HCT116 (cell line): ENCODE measurements at regions not wholly inside any gene's neighbourhood (a gene's known extent, or its start where the extent isn't known, plus 50 kb on each side); places are given as distances from the start of the nearest gene placed in this dataset.

Experiments
- ATAC-seq: fragments of 200-7000 bp; cut with Tn5 transposase; 2 replicates; pipeline ENCODE4 v1.9.1; 2020; ENCODE audit warnings: mild to moderate bottlenecking, moderate library complexity
- BruUV-seq: library from RNA; stranded (reverse); fragments of 400-500 nt; replicated peaks from 2 replicates; lab custom pipeline; 2021; lab: Mats Ljungman, UMichigan
- CTCF ChIA-PET: fragments of 300-600 bp; sonication (Branson Sonifier 250); formaldehyde crosslinking; loops from one replicate; lab custom pipeline; 2021; ENCODE audit warnings: antibody characterized with exemption; lab: Charles Lee
- POLR2A ChIA-PET: fragments of 300-600, 350-600 bp; sonication (Branson Sonifier 250); formaldehyde crosslinking; loops from one replicate; lab custom pipeline; 2021; ENCODE audit warnings: antibody characterized with exemption; lab: Charles Lee
- RAD21 ChIA-PET, 2 experiments: fragments of 300-600 bp; sonication (Branson Sonifier 250); formaldehyde crosslinking; loops; one replicate each; lab custom pipeline; 2023; ENCODE audit warnings: low total read pairs in 2 of 2; ENCODE audit not compliant: uncharacterized antibody in 2 of 2, unreplicated experiment in 2 of 2, low non-redundant PET in 1 of 2; lab: Charles Lee
- DNase-seq: peaks from one replicate; pipeline ENCODE4 v3.0.0-alpha.2; 2010; ENCODE audit warnings: low read depth, low spot score
- H2AFZ ChIP-seq: fragments of 200-600 bp; shearing (Covaris generic), sonication (generic); 2 replicates; pipeline ENCODE4 v1.6.1; 2017; ENCODE audit warnings: low read depth, mixed run types, mixed read lengths, antibody characterized with exemption, low read length; ENCODE audit not compliant: poor library complexity, severe bottlenecking
- H3K27ac ChIP-seq: 2 replicates; pipeline ENCODE4 v1.5.1; 2012; ENCODE audit warnings: low read depth, low read length
- H3K27me3 ChIP-seq: fragments of 200-600 bp; sonication (generic); 2 replicates; pipeline ENCODE4 v1.6.1; 2016; ENCODE audit warnings: mixed run types, low read length, mixed read lengths; ENCODE audit not compliant: insufficient read depth
- H3K36me3 ChIP-seq, 2 experiments: fragments of 200-500 bp in 1 of 2; fragments of 200-600 bp in 1 of 2; sonication (Bioruptor generic) in 1 of 2; sonication (generic) in 1 of 2; 2 replicates each; pipeline versions ENCODE4 v1.5.1 to v1.6.1; 2014 to 2016; ENCODE audit warnings: low read length in 2 of 2, inconsistent platforms in 1 of 2, mixed read lengths in 1 of 2, mixed run types in 1 of 2; ENCODE audit not compliant: insufficient read depth in 2 of 2, control insufficient read depth in 1 of 2
- H3K4me1 ChIP-seq, 2 experiments: fragments of 200-600 bp in 1 of 2; sonication (generic) in 1 of 2; 2 replicates each; pipeline versions ENCODE4 v1.5.1 to v1.6.1; 2012 to 2017; ENCODE audit warnings: low read length in 2 of 2, inconsistent platforms in 1 of 2, mild to moderate bottlenecking in 1 of 2, mixed read lengths in 1 of 2, mixed run types in 1 of 2, moderate library complexity in 1 of 2; ENCODE audit not compliant: insufficient read depth in 2 of 2, control insufficient read depth in 1 of 2
- H3K4me2 ChIP-seq: fragments of 200-600 bp; sonication (generic); 2 replicates; pipeline ENCODE4 v1.6.1; 2017; ENCODE audit warnings: mixed run types, low read length, mixed read lengths
- H3K4me3 ChIP-seq, 2 experiments: fragments of 200-600 bp in 1 of 2; sonication (generic) in 1 of 2; replicated peaks in 1 of 2; 2 replicates each; pipeline ENCODE4 v1.5.1; 2011 to 2016; ENCODE audit warnings: low read length in 2 of 2, control low read depth in 1 of 2, low read depth in 1 of 2, mild to moderate bottlenecking in 1 of 2, mixed read lengths in 1 of 2, mixed run types in 1 of 2
- H3K79me2 ChIP-seq: fragments of 200-600 bp; sonication (generic); 2 replicates; pipeline ENCODE4 v1.6.1; 2017; ENCODE audit warnings: mild to moderate bottlenecking, mixed run types, low read length, moderate library complexity, mixed read lengths; ENCODE audit not compliant: insufficient read depth
- H3K9ac ChIP-seq: fragments of 200-600 bp; sonication (generic); 2 replicates; pipeline ENCODE4 v1.6.1; 2016; ENCODE audit warnings: low read length, mixed read lengths
- H3K9me2 ChIP-seq: fragments of 200-600 bp; sonication (generic), shearing (Covaris generic); 2 replicates; pipeline ENCODE4 v1.6.1; 2017; ENCODE audit warnings: mixed run types, mild to moderate bottlenecking, moderate library complexity; ENCODE audit not compliant: insufficient read depth
- H3K9me3 ChIP-seq, 2 experiments: fragments of 200-500 bp in 1 of 2; fragments of 200-600 bp in 1 of 2; sonication (Bioruptor generic) in 1 of 2; sonication (generic) in 1 of 2; 2 replicates each; pipeline ENCODE4 v1.6.1; 2014 to 2017; ENCODE audit warnings: low read length in 2 of 2, mixed read lengths in 2 of 2, inconsistent platforms in 1 of 2, low read depth in 1 of 2, mild to moderate bottlenecking in 1 of 2, mixed run types in 1 of 2, moderate library complexity in 1 of 2; ENCODE audit not compliant: control insufficient read depth in 1 of 2, insufficient read depth in 1 of 2
- H4K20me1 ChIP-seq: fragments of 200-600 bp; sonication (generic), shearing (Covaris generic); 2 replicates; pipeline ENCODE4 v1.6.1; 2017; ENCODE audit warnings: mixed run types, mild to moderate bottlenecking, moderate library complexity; ENCODE audit not compliant: insufficient read depth
- CBX3 ChIP-seq: IDR thresholded peaks from 2 replicates; pipeline ENCODE4 v1.6.1; 2012; ENCODE audit warnings: low read depth
- CEBPB ChIP-seq: IDR thresholded peaks from 2 replicates; pipeline ENCODE4 v1.6.1; 2012; ENCODE audit warnings: low read depth
- CTCF ChIP-seq, 3 experiments: fragments of 200-600 bp in 1 of 3; sonication (generic) in 1 of 3; IDR thresholded peaks in 2 of 3; conservative IDR thresholded peaks in 1 of 3; 2 replicates each; pipeline ENCODE4 v1.5.1; 2012 to 2017; ENCODE audit warnings: low read depth in 2 of 3, low read length in 2 of 3, antibody characterized with exemption in 1 of 3, borderline replicate concordance in 1 of 3, control low read depth in 1 of 3, mild to moderate bottlenecking in 1 of 3, mixed read lengths in 1 of 3, mixed run types in 1 of 3, moderate library complexity in 1 of 3; ENCODE audit not compliant: insufficient read depth in 1 of 3
- EGR1 ChIP-seq: IDR thresholded peaks from 2 replicates; pipeline ENCODE4 v1.6.1; 2012; ENCODE audit warnings: low read depth
- EZH2phosphoT487 ChIP-seq: fragments of 200-600 bp; IDR thresholded peaks from 2 replicates; pipeline ENCODE4 v1.6.1; 2018; ENCODE audit warnings: antibody characterized with exemption, borderline replicate concordance
- FOSL1 ChIP-seq: IDR thresholded peaks from 2 replicates; pipeline ENCODE4 v1.6.1; 2012; ENCODE audit warnings: low read depth
- JUND ChIP-seq: IDR thresholded peaks from 2 replicates; pipeline ENCODE4 v1.6.1; 2012
- MAX ChIP-seq: IDR thresholded peaks from 2 replicates; pipeline ENCODE4 v1.6.1; 2012
- POLR2A ChIP-seq: IDR thresholded peaks from 2 replicates; pipeline ENCODE4 v1.7.0; 2011; ENCODE audit warnings: borderline replicate concordance; ENCODE audit not compliant: insufficient read depth, insufficient read length; ENCODE audit errors: extremely low read depth
- POLR2AphosphoS5 ChIP-seq: IDR thresholded peaks from 2 replicates; pipeline ENCODE4 v1.6.1; 2011; ENCODE audit warnings: mild to moderate bottlenecking, low read depth, low read length, moderate library complexity
- RAD21 ChIP-seq: IDR thresholded peaks from 2 replicates; pipeline ENCODE4 v1.6.1; 2012; ENCODE audit warnings: low read depth, mild to moderate bottlenecking
- SIN3A ChIP-seq: IDR thresholded peaks from 2 replicates; pipeline ENCODE4 v1.6.1; 2012; ENCODE audit warnings: low read depth
- SP1 ChIP-seq: IDR thresholded peaks from 2 replicates; pipeline ENCODE4 v1.6.1; 2012; ENCODE audit warnings: low read depth
- SRF ChIP-seq: IDR thresholded peaks from 2 replicates; pipeline ENCODE4 v1.6.1; 2012; ENCODE audit warnings: low read depth
- TCF7L2 ChIP-seq: IDR thresholded peaks from 2 replicates; pipeline ENCODE4 v1.7.0; 2011; ENCODE audit warnings: borderline replicate concordance, inconsistent platforms; ENCODE audit not compliant: insufficient read depth, insufficient read length; ENCODE audit errors: extremely low read depth
- YY1 ChIP-seq: IDR thresholded peaks from 2 replicates; pipeline ENCODE4 v1.6.1; 2011; ENCODE audit warnings: low read length, low read depth, moderate library complexity, mild to moderate bottlenecking; ENCODE audit not compliant: insufficient replicate concordance; ENCODE audit errors: extremely low read depth
- ZBTB33 ChIP-seq: IDR thresholded peaks from 2 replicates; pipeline ENCODE4 v1.6.1; 2011; ENCODE audit warnings: mild to moderate bottlenecking, low read length, moderate library complexity; ENCODE audit not compliant: insufficient replicate concordance; ENCODE audit errors: extremely low read depth
- ZFX ChIP-seq: fragments of 450-650 bp; IDR thresholded peaks from 2 replicates; pipeline ENCODE4 v1.6.1; 2017
- intact Hi-C: fragments of 100-400 bp; cut with micrococcal nuclease; formaldehyde crosslinking; loops from 2 replicates; pipeline ENCODE4 v1.10.0; 2022
- TF ChIP-seq, protein P1 (sequence below): IDR thresholded peaks from 2 replicates; pipeline ENCODE4 v1.6.1; 2012

DNA sequence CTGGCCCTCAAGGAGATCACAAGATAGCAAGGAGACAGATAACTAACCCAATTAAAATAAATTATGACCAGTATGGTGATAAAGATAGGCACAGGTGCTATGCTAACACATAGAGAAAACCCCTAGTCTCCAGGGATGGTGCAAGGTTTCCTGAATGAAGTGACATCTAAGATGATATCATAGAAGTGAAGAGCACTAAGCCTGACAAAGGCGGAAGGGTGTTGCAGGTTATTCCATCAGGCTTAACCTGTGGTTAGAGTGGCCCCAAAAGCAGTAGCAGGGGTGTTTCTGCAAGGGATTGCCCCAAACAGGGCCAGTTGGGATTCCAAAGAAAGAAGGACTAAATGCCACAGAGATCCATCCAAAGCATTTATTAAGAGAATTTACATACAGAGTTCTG, 249.2 kb downstream of the IDS start:
- H2AFZ ChIP-seq, result no peak overlapping the region
- ATAC-seq, result no peak
- RAD21 ChIA-PET, result no interaction called here

More for the DNA sequence above, 249.2 kb downstream of the IDS start:
- TF ChIP-seq ZBTB33, result no peak
- no peak for TF ChIP-seq POLR2AphosphoS5
- no peak for TF ChIP-seq CTCF (IDR thresholded peaks at IDR 0.05 in 2 of 3, conservative IDR thresholded peaks at IDR 0.05 in 1 of 3; ENCODE audit: borderline replicate concordance in 1 of 3, insufficient read depth in 1 of 3, low read depth in 2 of 3, low read length in 2 of 3)
- TF ChIP-seq RAD21, result no peak
- TF ChIP-seq SRF, result no peak
- TF ChIP-seq SIN3A, result no peak
- no peak for TF ChIP-seq TCF7L2
- no peak for TF ChIP-seq SP1
- no peak for TF ChIP-seq POLR2A
- no peak for TF ChIP-seq YY1
- TF ChIP-seq JUND, result no peak
- TF ChIP-seq FOSL1, result no peak
- TF ChIP-seq, protein P1, sequence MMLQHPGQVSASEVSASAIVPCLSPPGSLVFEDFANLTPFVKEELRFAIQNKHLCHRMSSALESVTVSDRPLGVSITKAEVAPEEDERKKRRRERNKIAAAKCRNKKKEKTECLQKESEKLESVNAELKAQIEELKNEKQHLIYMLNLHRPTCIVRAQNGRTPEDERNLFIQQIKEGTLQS, result no peak
- TF ChIP-seq EGR1, result no peak
- no peak for TF ChIP-seq CEBPB
- TF ChIP-seq ZFX, result no peak
- no peak for TF ChIP-seq CBX3
- no peak for TF ChIP-seq EZH2phosphoT487
- no peak for TF ChIP-seq MAX
- Histone ChIP-seq H3K27ac (no peak overlapping the region), H3K4me3 (no peak overlapping the region), H3K79me2 (no peaks in the 10 kb centered on the region), H3K9me3 (no peaks in the 10 kb centered on the region), H3K4me2 (no peak overlapping the region), H3K27me3 (no peaks in the 10 kb centered on the region), H4K20me1 (no peaks in the 10 kb centered on the region), H3K36me3 (no peaks in the 10 kb centered on the region), H3K9me2 (no peaks in the 10 kb centered on the region), H3K9ac (no peak overlapping the region), H3K4me1 (no peaks in the 10 kb centered on the region)
- POLR2A ChIA-PET, result no interaction called here
- CTCF ChIA-PET, result no interaction called here
- no TSS peak for BruUV-seq
- intact Hi-C loops, result no loop called here
- no peak for DNase-seq
